T-helper 2 cell treated with Interferon-gamma antibody and Interleukin-4, amounts not matched to agents 5 μg/mL and 100 μg/mL, for 36 hours (primary cell): ENCODE measurements at regions not wholly inside any gene's neighbourhood (a gene's known extent, or its start where the extent isn't known, plus 50 kb on each side); places are given as distances from the start of the nearest gene placed in this dataset.

ENCODE experiments used
- DNase-seq: peaks from one replicate; pipeline ENCODE4 v3.0.0; 2021; ENCODE audit warnings: low spot score
- H3K27ac Mint-ChIP-seq: one replicate; pipeline ENCODE4 v1.8.0; 2021; ENCODE audit warnings: mild to moderate bottlenecking, mixed read lengths
- H3K27me3 Mint-ChIP-seq: one replicate; pipeline ENCODE4 v1.8.0; 2021; ENCODE audit warnings: low read depth, mixed read lengths
- H3K36me3 Mint-ChIP-seq: one replicate; pipeline ENCODE4 v1.8.0; 2021; ENCODE audit warnings: low read depth, mixed read lengths
- H3K4me1 Mint-ChIP-seq: one replicate; pipeline ENCODE4 v1.8.0; 2021; ENCODE audit warnings: low read depth, mixed read lengths
- H3K4me3 Mint-ChIP-seq: one replicate; pipeline ENCODE4 v1.8.0; 2022; ENCODE audit warnings: mild to moderate bottlenecking, moderate library complexity, mixed read lengths
- H3K9me3 Mint-ChIP-seq: one replicate; pipeline ENCODE4 v1.8.0; 2021; ENCODE audit warnings: mixed read lengths

DNA sequence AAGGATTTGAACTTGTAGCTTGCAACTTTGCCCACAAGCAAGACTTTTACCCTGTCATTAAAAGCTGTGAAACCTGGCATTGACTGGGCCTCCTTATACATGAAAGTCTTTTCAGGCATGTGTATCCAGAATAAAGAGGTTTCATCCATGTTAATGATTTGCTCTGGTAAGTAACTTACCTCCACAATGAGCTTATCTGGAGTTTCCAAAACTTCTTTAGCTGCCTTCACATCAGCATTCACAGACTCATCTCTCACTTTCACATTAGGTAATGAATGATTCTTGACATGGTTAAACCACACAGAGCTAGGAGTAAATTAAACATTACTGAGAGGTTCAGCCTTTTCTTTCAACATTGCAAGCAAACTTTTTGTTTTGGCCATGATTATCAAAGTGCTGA lies 234.4 kb upstream of the CLEC14A start:
- H3K4me3 Mint-ChIP-seq = no peak overlapping the region
- no peaks in the 10 kb centered on the region for H3K36me3 Mint-ChIP-seq
- H3K4me1 Mint-ChIP-seq = no peaks in the 10 kb centered on the region
- peaks cover 7% of the 10 kb centered on the region for H3K9me3 Mint-ChIP-seq
- no peak overlapping the region for H3K27ac Mint-ChIP-seq
- no peaks in the 10 kb centered on the region for H3K27me3 Mint-ChIP-seq
- DNase-seq = no peak

DNA sequence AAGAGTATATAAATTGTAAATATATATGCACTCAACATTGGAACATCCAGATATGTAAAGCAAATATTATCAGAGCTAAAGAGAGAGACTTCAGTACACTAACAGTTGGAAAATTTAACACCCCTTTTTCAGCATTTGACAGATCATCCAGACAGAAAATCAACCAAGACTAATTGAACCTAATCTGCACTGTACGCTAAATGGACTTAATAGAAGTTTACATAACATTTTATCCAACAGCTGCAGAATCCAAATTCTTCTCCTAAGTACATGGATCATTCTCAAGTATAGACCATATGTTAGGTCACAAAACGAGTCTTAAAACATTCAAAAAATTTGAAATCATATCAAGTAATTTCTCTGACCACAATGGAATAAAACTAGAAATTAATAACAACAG lies 229.1 kb upstream of the CLEC14A start:
- no peak overlapping the region for H3K4me3 Mint-ChIP-seq
- H3K27ac Mint-ChIP-seq = no peak overlapping the region
- H3K9me3 Mint-ChIP-seq = peaks cover 3% of the 10 kb centered on the region
- no peak for DNase-seq
- no peaks in the 10 kb centered on the region for H3K36me3 Mint-ChIP-seq
- H3K4me1 Mint-ChIP-seq = no peaks in the 10 kb centered on the region
- H3K27me3 Mint-ChIP-seq = no peaks in the 10 kb centered on the region

DNA sequence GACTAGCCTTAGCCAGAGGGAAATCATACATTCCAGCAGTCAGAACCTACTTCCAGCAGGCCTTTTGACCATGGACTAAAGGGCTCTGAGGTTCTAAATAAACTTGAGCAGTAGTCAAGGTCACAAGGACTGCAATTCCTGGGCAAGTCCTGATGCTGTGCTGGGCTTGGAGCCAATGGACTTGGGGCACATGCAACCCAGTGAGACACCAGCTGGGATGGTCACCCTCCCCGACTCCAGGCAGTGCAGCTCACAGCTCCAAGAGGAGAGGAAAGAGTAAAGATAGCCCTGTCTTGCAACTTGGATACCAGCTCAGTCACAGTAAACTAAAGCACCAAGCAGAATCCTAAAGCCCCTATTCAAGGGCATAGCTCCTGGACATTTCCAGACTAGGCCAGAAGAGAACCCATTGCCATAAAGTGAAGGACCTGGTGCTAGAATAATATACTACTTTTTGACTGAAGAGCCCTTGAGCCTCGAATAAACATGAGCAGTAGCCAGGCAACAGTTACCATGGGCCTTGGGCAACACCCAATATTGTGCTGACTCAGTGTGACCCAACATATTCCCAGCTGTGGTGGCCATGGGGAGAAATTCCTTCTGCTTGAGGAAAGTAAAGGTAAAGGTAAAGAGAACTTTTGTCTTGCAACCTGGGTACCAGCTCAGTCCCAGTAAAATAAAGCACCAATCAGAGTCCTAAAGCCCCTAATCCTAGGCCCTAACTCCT lies 226.2 kb upstream of the CLEC14A start:
- Mint-ChIP-seq H3K36me3 (no peaks in the 10 kb centered on the region), H3K4me1 (no peaks in the 10 kb centered on the region), H3K4me3 (no peak overlapping the region), H3K27me3 (no peaks in the 10 kb centered on the region), H3K27ac (no peak overlapping the region), H3K9me3 (peaks cover 25% of the 10 kb centered on the region)
- DNase-seq = no peak

DNA sequence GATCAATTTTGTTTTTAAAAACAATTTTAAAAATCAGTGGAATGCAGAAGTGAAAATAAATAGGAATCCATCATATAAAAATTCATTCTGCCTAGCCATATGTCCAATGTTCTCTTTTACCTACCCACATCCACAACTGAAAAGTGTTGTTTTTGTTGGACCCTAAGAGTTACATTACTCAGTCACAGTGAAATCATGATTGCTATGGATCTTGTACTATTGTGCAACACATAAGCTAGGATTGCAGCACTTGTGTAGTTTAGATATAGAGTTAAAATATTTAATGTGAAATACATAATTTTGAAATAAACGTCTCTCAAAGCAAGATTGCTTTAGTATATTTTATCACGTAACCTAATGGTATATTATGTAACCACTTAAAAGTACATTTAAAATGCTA lies 213.3 kb upstream of the CLEC14A start:
- H3K4me3 Mint-ChIP-seq = no peak overlapping the region
- DNase-seq = no peak
- H3K36me3 Mint-ChIP-seq = no peaks in the 10 kb centered on the region
- peaks cover 24% of the 10 kb centered on the region for H3K9me3 Mint-ChIP-seq
- H3K27ac Mint-ChIP-seq = no peak overlapping the region
- no peaks in the 10 kb centered on the region for H3K4me1 Mint-ChIP-seq
- H3K27me3 Mint-ChIP-seq = no peaks in the 10 kb centered on the region

DNA sequence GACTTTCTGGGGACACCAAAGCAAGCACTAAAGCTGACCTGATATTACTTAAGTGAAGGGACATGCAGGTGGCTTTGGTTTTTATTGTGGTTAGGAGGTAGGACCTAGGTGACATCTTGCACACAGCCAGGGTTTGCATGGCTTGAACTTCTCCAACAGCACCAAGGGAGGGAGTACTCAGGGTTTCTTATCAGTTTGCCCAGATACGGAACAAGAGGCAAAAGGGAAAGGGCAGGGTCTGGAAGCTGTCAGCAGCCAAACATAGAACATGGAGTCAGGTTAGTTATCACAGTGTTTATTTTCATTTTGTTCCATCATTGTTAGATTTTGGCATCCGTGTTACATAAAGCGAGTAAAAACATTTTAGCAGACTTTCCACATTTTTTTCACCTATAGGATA lies 186.3 kb upstream of the CLEC14A start:
- no peak for DNase-seq
- H3K4me3 Mint-ChIP-seq = no peak overlapping the region
- peaks cover 19% of the 10 kb centered on the region for H3K9me3 Mint-ChIP-seq
- no peaks in the 10 kb centered on the region for H3K4me1 Mint-ChIP-seq
- no peaks in the 10 kb centered on the region for H3K27me3 Mint-ChIP-seq
- H3K27ac Mint-ChIP-seq = no peak overlapping the region
- H3K36me3 Mint-ChIP-seq = no peaks in the 10 kb centered on the region

DNA sequence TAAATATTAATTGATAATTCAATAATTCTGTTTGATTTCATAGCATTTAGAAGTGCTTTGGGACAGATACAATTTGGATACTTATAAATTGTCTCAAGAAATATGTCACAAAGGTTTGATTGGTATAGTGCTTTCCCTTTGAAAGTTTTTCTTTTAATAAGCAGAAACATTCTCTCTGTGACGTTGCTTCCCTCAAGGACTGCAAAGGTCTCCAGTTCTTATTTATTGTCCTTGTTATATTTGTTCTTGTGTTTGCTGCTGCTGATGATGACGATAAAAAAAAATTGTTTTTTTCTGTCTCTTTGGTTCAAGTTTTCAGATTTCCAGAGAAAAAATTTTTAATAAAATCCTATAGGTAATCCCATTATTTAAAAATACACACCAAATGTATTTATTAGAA lies 176.3 kb upstream of the CLEC14A start:
- H3K4me1 Mint-ChIP-seq = no peaks in the 10 kb centered on the region
- no peak for DNase-seq
- no peaks in the 10 kb centered on the region for H3K36me3 Mint-ChIP-seq
- no peaks in the 10 kb centered on the region for H3K9me3 Mint-ChIP-seq
- H3K4me3 Mint-ChIP-seq = no peak overlapping the region
- H3K27ac Mint-ChIP-seq = no peak overlapping the region
- H3K27me3 Mint-ChIP-seq = no peaks in the 10 kb centered on the region

DNA sequence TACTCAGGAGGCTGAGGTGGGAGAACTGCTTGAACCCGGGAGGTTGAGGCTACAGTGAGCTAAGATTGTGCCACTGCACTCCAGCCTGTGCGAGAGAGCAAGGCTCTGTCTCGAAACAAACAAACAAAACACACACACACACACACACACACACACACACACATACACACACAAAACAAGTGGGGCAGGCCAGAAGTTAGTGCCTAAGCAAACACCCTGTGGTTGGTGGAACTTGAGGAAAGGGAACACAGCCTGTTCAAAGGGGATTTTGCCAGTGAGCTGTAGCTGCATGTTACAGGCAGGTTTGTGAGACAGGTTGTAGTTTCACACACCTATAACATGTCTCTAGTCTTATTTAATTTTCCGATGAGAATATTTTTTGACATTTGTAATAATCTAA lies 175.3 kb upstream of the CLEC14A start:
- no peaks in the 10 kb centered on the region for H3K9me3 Mint-ChIP-seq
- no peaks in the 10 kb centered on the region for H3K4me1 Mint-ChIP-seq
- no peaks in the 10 kb centered on the region for H3K36me3 Mint-ChIP-seq
- H3K27me3 Mint-ChIP-seq = no peaks in the 10 kb centered on the region
- no peak overlapping the region for H3K27ac Mint-ChIP-seq
- no peak for DNase-seq
- no peak overlapping the region for H3K4me3 Mint-ChIP-seq

DNA sequence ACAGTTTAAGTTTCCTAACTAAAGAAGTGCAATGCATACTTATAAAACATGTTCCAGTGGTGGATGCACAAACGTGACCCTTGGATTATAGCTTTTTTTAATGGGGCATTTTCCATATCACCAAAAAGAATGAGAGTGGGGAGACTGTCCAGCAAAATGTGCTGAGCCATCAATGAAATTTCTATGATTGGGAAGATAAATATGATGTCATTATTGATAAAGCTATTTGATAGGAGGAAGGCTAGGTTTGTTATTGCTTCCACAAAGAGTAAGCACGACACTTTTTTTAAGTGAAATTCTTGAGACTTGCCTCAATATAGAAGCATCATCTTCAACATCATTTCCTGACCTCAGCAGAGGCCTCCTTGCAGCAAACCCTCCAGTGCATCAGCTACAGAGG lies 174.6 kb upstream of the CLEC14A start:
- H3K27me3 Mint-ChIP-seq = no peaks in the 10 kb centered on the region
- no peaks in the 10 kb centered on the region for H3K9me3 Mint-ChIP-seq
- no peaks in the 10 kb centered on the region for H3K4me1 Mint-ChIP-seq
- H3K27ac Mint-ChIP-seq = no peak overlapping the region
- H3K36me3 Mint-ChIP-seq = no peaks in the 10 kb centered on the region
- no peak for DNase-seq
- no peak overlapping the region for H3K4me3 Mint-ChIP-seq

DNA sequence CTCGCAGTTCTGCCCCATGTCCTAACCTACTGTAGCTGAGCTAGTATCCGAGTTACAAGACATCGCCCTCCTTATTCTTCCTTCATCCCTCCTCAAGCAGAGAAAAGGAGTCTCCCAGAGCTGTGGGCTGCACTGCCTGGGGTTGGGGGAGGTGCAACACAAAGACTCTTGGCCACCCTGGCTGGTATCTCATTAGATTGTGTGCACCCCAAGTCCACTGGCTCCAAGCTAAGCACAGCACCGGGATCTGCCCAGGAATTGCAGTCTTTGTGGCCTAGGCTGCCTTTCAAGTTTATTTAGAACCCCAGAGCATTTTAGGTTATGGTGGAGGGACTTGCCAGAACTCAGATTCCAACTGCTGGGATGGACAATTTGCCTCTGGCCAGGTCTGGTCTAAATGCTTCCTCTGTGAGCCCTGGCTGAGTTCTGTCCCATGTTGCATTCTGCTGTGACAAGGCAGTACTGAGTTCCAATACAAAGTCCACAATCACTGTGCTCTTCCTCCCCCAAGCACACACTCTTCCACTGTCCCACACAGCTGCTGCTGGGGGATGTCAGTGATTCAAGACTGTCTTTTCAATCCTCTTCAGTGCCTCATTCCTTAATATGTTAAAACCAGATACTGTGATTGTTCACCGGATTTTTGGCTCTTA lies 169.6 kb upstream of the CLEC14A start:
- Mint-ChIP-seq H3K4me1 (no peaks in the 10 kb centered on the region), H3K9me3 (peaks cover 10% of the 10 kb centered on the region), H3K27ac (no peak overlapping the region), H3K36me3 (no peaks in the 10 kb centered on the region), H3K4me3 (no peak overlapping the region), H3K27me3 (no peaks in the 10 kb centered on the region)
- no peak for DNase-seq

DNA sequence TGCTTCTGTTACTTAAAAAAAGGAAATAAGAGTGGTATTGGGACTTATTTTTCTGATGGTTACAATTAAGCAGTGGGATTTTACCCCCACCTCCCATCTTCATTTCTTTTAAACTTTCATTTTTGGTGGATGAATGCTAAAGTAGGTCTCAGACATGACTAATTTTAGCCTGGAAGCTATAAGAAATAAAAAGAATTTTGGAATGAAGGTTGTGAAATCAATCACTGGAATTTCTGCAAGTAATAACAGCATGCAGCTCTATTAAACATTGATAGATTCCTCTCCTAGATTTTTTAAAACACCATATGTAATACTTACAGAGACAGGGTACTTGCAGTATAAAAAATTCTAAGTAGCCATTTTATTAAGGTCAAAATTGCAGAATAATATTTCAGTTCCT lies 164.2 kb upstream of the CLEC14A start:
- DNase-seq = no peak
- Mint-ChIP-seq H3K9me3 (peaks cover 10% of the 10 kb centered on the region), H3K27me3 (no peaks in the 10 kb centered on the region), H3K36me3 (no peaks in the 10 kb centered on the region), H3K4me1 (no peaks in the 10 kb centered on the region), H3K27ac (no peak overlapping the region), H3K4me3 (no peak overlapping the region)

DNA sequence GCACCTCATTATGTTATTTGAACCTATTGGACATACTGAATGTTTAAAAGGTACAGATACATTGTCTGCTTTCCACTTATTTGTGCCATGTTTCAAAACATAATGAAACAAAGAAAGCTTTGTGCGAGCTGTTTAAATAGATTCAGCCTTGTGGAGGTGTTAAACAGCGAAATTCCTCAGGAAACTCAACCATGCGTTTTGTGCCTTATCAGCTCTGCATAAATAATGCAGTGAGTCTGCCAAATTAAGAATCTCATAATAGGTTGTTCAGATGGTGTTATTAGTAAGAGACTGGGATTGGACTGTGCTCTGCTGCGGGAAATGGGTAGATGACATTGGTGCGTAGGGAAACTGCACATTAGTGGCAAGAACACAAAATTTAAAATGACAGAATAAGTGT lies 163.7 kb upstream of the CLEC14A start:
- Mint-ChIP-seq H3K4me1 (no peaks in the 10 kb centered on the region), H3K27ac (no peak overlapping the region), H3K4me3 (no peak overlapping the region), H3K9me3 (peaks cover 6% of the 10 kb centered on the region), H3K36me3 (no peaks in the 10 kb centered on the region), H3K27me3 (no peaks in the 10 kb centered on the region)
- no peak for DNase-seq

DNA sequence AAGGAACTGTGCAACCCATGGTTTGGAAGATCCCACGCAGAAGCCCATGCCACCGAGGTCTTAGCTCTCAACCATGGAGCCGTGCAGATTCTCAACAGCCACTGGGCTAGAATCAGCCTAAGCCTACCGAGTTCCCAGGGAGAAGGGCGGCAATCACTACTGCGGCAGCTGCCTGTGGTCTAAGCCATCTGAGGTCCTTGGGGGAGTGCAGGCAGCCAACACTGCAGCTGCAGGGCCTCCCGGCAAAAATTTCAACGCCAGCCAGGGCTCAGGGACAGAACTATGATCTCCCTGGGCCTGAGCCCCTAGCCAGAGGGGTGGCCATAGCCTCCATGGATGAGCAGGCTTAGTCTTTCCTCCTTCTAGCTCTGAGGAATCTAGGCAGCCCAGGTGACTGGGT lies 156.8 kb upstream of the CLEC14A start:
- Mint-ChIP-seq H3K4me1 (no peaks in the 10 kb centered on the region), H3K36me3 (no peaks in the 10 kb centered on the region), H3K4me3 (no peak overlapping the region), H3K9me3 (no peaks in the 10 kb centered on the region), H3K27ac (no peak overlapping the region), H3K27me3 (no peaks in the 10 kb centered on the region)
- no peak for DNase-seq

DNA sequence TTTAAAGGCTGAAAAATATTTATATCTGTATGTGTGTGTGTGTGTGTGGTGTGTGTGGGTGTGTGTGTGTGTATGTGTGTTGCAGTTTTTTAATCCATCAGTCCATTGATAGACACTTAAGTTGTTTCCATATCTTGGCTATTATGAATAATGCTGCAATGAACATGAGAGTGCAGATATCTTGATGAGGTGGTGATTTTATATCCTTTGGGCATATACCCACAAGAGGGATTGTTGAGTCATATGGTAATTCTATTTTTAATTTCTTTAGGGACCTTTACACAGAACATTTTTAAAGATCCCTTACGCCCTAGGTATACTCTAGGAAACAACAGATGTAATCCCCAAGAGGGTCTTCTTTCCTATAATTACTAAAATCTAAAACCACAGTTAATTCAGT lies 154.5 kb upstream of the CLEC14A start:
- no peaks in the 10 kb centered on the region for H3K27me3 Mint-ChIP-seq
- no peaks in the 10 kb centered on the region for H3K9me3 Mint-ChIP-seq
- no peak overlapping the region for H3K4me3 Mint-ChIP-seq
- no peak for DNase-seq
- no peaks in the 10 kb centered on the region for H3K36me3 Mint-ChIP-seq
- no peak overlapping the region for H3K27ac Mint-ChIP-seq
- H3K4me1 Mint-ChIP-seq = no peaks in the 10 kb centered on the region

DNA sequence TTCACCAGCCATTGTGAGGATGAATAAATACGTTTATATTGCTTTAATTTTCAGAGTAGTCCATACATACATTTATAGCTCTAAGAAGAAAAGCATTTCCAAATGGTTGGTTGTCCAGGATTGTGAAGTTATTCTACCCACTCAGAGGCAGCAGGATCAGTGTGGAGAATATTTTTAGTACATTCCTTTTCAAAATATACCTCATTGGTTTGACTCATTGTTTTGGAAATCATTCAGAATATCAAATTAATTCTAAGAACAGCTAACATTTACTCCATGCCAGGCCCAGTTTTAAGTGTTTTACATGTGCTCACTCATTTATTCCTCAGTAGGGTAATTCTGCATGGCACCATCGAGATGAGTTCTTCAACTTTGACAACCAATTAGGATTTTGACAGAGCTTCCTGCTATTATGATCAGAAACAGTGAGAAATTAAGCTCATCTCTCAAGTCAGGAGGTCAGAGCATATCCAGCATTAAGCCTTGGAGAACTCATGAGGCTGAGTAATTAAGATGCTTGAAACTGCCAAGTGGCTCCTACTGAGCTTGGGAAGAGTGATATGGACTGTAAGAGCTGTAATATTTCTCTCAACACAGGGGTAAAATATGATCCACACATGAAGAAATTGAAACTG lies 153.3 kb upstream of the CLEC14A start:
- H3K4me1 Mint-ChIP-seq = no peaks in the 10 kb centered on the region

More for the DNA sequence above, 153.3 kb upstream of the CLEC14A start:
- no peak overlapping the region for H3K4me3 Mint-ChIP-seq
- no peaks in the 10 kb centered on the region for H3K36me3 Mint-ChIP-seq
- H3K27ac Mint-ChIP-seq = no peak overlapping the region
- DNase-seq = no peak
- H3K9me3 Mint-ChIP-seq = no peaks in the 10 kb centered on the region
- no peaks in the 10 kb centered on the region for H3K27me3 Mint-ChIP-seq
